ENCODE measurements at regions not wholly inside any gene's neighbourhood (a gene's known extent, or its start where the extent isn't known, plus 50 kb on each side); places are given as distances from the start of the nearest gene placed in this dataset.

DNA sequence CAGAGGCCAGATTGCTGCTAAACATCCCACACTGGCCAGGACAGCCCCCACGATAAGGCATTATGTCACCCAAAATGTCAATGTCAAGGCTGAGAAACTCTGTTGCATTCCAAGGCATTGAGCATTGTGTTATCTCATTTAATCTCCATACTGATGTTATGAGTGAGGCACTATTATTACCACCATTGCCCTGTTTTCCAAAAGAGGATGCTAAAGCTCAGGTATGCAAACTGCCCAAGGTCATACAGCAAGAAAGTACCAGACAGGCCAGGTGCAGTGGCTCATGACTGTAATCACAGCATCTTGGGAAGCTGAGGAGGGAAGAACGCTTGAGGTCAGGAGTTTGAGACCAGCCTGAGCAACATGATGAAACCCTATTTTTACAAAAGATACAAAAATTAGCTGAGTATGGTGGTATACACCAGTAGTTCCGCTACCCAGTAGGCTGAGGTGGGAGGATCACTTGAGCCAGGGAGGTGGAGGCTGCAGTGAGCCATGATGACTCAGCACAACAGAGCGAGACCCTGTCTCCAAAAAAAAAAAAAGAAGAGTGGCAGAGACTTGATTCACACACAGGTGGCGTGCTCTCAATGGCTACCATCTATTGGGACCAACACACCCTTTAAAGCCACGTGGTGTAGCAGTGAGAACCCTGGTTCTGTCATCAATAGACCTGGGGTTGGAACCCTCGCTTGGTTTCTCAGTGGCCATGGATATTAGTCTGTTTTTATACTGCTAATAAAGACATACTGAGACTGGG lies 58.8 kb upstream of the GRIN2A start:
- TF ChIP-seq, protein P1, sequence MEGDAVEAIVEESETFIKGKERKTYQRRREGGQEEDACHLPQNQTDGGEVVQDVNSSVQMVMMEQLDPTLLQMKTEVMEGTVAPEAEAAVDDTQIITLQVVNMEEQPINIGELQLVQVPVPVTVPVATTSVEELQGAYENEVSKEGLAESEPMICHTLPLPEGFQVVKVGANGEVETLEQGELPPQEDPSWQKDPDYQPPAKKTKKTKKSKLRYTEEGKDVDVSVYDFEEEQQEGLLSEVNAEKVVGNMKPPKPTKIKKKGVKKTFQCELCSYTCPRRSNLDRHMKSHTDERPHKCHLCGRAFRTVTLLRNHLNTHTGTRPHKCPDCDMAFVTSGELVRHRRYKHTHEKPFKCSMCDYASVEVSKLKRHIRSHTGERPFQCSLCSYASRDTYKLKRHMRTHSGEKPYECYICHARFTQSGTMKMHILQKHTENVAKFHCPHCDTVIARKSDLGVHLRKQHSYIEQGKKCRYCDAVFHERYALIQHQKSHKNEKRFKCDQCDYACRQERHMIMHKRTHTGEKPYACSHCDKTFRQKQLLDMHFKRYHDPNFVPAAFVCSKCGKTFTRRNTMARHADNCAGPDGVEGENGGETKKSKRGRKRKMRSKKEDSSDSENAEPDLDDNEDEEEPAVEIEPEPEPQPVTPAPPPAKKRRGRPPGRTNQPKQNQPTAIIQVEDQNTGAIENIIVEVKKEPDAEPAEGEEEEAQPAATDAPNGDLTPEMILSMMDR (conservative IDR thresholded peaks at IDR 0.05), result no peak
- TF ChIP-seq EZH2 (IDR thresholded peaks at IDR 0.05; ENCODE audit: low read depth), result no peak

Data from PC-9 (cell line).